Renal cortex interstitium (tissue), 11 donors: ENCODE measurements at regions not wholly inside any gene's neighbourhood (a gene's known extent, or its start where the extent isn't known, plus 50 kb on each side); places are given as distances from the start of the nearest gene placed in this dataset.

ENCODE experiments used
- DNase-seq, 11 donors: peaks; one replicate each; pipeline ENCODE4 v3.0.0-alpha.2; 2013; ENCODE audit warnings: low read depth in 9 of 11, low spot score in 4 of 11; ENCODE audit errors: extremely low read depth in 1 of 11

DNA sequence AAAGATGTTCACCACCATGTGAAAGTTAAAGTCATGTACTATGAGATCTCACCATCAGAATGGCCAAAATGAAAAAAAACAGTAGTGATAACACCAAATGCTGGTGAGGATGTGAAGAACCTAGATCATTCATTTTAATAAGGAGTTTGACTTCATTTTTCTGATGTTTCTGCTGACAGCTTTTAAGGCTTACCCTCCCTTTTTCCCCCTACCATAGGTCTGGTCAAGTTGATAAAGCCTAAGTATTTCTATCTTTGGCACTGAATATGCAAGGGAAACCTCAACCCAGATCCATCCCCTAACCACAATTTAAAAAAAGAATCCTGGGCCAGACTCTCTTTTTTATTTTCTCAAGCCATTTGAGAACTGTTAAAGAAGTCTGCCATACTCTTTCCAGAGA lies 689.6 kb upstream of the FOXG1 start:
- no peak for DNase-seq

DNA sequence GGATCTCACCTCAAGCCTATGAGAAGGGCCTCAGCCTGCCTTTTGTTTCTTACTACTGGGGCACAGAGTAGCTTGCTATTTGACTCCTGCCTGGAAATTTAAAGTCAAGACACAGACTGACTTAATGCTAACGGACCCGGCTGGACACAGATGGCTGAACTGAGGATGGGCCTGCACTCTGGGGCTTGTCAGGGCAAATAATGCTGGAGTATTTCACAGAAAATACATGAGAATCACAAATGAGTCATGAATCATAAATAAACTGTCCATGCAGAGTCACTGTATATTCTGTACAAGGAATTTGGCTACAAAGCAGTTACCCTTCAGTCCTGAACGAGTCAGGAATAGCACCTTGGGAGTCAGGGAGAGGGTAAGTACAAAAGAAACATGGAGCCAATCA lies 683.2 kb upstream of the FOXG1 start:
- DNase-seq, result no peak

DNA sequence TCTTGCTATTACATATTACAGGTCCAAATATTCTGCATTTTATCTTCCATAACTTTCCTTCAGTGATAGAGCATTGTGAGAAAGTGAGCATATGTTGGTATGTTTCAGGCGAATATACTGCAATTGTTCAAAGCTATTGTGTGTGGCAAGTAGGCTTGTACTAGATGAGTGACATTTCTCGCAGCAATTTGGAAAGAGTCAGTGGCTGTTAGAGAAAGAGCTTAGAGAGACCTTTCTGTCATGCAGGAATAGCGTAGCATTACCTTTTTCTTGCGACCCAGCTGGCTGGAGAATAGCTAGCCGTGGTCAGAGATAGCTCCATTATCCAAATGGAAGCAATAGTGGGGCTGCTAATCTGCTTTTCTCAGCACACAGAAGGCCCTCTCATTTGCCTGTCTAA lies 678.5 kb upstream of the FOXG1 start:
- DNase-seq, result no peak

DNA sequence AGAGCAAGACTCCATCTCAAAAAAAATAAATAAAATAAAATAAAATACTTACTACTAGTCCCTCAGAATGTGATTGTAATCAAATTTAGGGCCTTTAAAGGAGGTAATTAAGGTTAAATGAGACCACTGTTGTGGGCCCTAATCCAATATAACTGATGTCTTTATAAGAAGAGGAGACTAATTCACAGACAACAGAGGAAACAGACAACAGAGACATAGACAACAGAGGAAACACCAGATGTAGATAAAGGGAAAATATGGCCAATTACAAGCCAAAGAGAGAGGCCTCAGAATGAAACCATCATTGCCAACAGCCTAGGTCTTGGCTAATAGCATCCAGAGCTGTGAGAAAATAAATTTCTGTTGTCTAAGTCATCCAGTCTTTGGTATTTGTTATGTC lies 669.0 kb upstream of the FOXG1 start:
- DNase-seq, result no peak

DNA sequence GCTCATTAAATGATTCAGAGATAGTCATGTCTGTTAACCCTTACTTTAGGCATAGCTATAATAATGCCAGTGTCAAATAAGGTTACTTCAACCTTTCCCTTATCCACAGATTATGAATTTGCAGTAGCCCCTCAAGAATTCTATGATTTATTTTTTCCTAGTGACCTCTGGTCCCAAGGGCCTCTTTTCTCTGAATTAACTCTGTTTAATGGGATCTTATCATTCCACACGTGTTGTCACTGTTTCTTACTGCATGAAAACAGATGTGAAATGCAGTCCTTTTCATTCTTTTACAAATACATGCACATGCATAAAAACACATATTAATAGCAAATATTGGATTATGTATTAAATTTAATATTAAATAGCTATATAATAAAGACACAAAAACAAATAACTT lies 667.7 kb upstream of the FOXG1 start:
- DNase-seq, result no peak

DNA sequence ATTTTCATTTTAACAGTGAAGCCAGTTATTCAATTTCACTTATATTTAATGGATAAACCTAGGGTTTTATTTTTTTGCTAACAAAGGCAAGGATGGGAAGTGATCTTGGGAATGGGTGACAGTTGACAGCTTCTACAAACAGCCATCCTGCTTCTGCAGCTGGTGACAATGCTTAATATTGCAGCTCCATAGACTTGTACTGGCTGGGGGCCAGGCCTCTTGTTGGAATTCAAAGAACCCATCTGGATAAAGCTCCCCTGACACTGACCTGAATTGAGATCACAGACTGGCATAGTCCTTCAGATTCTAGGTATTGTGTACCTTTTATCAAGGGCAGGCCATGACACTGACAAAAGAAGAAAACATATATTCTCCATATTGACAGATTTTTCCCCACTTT lies 664.6 kb upstream of the FOXG1 start:
- no peak for DNase-seq

DNA sequence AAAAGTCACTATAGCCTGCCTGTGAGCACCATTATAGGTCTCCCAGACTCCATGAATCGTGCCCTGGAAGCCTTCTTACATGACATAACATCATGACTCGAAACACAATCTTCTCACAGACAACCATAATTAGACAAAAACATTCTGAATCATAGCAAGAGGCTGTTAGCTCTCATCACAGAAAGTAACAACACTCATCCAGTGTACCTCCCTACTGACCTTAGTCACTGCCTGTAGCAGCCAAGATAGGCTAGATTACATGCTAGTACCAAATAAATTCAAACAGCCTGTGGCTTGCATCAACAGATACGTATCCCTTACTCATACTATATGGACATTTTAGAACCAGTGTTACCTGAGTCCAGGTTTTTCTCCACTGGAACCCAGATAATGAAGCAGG lies 663.8 kb upstream of the FOXG1 start:
- DNase-seq, result no peak

DNA sequence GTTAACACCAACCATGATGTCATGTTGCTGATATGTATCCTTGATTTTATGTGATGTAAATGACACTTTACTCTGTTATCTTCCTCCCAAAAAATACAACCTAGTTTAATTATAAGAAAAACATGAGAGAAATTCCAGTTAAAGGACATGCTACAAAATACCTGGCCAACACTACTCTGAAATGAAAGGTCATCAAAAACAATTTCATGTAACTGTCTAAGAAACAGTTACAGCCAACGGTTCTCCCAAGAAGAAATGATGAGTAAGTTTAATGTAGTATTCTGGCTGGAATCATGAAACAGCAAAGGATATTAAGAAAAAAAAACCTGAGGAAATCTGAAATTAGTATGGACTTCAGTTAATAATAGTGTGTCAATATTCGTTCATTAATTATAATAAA lies 653.3 kb upstream of the FOXG1 start:
- no peak for DNase-seq

DNA sequence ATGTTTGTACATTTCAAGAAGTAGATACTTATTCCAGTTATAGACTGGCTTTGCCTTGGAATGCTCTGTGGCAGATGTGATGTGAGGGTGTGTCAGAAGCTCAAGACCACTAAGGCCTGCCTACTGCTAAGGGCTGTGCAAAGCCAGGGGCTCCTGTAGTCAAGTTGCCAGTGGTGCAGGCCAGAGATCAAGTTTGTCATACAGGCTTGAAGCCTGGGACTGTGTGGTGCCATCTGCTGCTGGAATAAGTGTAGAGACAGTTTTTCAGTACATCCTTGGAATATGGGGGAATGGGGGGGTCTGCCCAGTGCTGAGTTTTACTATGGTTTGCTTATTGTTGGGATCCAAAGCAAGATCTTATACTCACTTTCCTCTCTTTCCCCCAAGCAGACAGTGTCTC lies 649.9 kb upstream of the FOXG1 start:
- DNase-seq, result no peak

DNA sequence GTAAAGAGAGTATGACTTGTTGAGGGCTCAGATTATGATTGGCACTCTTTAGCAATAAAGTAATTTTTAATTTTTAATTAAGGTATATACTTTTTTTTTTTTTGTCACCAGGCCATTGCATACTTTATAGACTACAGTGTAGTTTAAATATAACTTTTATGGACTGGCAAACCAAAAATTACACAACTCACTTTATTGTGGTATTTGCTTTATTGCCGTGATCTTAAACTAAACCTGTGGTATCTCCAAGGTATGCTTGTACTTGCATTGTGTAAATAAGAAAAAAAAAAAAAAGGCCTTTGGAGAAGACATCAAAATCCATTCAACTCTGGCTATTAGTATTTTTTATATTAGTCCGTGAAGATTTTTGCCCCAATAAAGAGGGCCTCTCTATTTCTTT lies 646.7 kb upstream of the FOXG1 start:
- no peak for DNase-seq

DNA sequence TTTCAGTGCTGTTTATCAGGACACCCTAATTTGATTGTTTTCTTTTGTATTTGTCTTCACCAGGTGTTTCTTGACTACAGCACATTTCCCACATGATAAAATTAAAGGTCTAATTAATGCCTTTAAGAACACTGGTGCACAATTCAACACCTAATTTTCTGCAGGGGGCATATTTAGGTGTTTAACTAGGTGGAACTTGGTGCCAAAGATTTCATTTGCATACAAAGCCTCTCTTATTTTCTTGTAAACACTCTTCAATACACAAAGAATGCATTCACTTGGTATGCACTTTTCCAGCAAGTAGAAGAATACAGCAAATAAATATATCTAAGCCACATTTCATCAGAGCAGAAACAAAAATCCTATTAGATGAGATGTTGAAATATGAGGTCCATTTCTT lies 646.2 kb upstream of the FOXG1 start:
- no peak for DNase-seq

DNA sequence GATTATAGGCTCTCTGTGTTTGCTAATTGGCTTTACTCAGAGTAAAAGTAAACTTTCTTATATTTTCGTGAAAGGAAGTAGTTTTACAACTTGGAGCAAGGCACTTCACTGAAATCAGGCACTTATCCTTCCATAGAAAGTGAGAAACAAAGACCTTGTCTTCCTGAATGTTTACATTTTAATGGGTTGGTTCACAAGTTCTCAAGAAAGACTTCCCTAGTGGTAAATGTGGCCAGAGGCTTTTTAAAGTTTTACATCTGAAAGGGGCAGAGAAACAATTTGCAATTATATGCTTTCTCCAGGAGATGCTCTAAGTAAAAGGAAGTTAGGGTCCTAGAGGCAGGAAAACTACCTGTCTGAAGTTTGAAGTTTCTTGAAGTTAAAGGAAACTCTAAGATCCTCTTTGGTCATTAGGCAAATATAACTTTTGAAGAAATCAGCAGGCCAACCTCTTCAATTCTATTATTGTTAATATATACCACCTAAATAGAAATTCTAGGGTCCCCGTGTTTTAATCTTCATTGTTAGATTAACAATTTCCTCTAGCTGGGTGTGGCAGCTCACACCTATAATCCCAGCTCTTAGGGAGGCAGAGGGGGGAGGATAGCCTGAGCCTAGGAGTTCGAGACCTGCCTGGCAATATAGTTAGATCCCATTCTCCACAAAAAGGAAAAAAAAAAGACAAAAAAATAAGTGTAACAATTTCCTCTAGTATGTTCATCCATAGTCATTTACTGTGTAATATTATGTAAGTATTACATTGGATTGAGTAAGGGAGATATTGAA lies 644.9 kb upstream of the FOXG1 start:
- DNase-seq, result no peak

DNA sequence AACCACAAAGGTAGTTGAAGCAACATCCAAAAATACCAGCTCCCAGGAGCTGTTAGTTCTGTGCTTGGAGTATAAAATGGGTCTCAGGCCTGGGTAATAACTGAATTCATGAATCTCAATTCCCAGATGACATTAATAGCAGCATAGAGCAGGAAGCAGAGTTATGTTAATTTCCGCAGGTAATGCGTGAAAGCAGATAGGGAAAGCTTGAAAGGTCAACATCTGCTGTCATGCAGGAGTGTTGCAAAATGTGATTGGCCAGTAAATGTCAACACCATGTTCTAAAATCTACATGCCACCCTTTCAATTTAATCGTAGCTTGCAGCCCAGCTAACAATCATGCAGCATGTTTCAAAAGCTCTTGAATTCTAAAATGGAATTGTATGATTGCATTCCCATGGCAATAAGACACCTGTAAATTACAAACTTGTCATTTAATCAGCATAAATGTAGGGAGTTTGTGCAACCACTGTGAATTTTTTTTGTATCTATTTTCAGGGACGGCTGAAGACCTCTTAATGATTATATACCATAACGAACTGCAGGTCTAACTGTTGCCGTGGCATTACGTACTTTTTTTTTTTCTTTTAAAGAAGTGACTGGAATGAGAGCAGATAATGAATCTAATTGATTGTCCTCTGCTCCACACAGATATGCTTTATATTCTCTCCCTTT lies 635.8 kb upstream of the FOXG1 start:
- DNase-seq, result no peak

DNA sequence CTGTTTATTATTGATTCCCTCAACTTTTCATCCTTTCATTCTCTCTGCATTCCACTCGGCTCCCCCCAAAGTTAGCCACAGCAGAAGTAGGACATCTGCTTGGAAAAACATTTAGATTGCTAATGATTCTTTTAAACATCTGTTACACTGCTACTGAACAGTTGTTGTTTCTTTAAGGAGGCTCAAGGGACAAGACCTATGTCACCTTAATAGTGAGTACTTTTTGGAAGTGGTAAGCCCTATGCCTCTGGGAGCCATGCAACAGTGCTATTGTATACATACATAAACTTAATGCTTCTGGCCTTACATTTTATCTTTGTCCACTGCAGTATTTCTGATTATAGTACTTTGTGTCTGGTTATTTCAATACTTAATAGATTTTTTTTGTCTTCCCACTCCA lies 628.2 kb upstream of the FOXG1 start:
- DNase-seq, result no peak

DNA sequence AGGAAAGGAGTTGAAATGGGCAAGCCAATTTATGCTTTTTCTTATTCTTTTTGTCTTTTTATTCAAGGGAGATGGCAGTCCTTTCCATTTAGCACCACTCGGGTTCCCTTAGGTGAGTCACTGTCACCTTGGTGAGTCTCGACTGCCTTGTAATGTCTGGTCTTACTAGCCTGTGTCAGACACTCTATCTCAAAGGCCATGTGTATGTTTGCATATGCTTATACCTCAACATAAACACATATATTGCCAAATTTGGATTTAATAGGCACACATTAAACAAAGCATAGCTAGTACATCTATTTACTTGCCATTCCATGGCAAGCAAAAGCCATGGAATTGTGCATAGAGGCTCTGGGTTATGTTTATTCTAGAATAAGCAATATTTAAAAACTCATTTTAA lies 624.9 kb upstream of the FOXG1 start:
- no peak for DNase-seq

DNA sequence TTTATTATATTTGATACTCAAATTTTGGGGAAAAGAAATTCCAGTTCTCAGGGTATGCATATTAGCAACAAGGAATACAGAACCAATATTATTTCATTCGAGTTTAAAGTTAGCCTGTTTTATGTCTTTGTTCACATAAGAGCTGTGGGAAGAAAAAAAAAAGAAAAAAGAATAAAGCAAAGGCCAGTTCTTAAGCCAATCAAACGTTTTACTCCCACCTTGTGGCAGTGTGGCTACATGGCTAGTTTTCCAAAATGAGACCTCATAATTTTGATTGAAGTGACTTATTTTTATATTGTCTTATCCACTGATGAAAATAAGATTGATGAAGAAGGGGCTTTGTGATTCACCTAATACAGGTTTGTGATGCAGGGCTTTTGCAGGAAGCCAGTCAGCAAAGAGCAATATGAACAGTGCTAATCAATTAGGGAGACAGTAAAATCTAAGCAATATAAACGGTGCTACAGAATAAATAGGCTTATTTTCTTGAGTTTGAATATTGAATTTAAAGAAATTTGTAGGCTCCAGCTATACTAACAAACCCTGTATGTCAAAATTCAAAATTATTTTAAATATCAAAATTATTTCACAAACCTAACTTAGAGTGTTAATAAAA lies 624.1 kb upstream of the FOXG1 start:
- DNase-seq, result peak in 1 of 11 donors; percentile 17

DNA sequence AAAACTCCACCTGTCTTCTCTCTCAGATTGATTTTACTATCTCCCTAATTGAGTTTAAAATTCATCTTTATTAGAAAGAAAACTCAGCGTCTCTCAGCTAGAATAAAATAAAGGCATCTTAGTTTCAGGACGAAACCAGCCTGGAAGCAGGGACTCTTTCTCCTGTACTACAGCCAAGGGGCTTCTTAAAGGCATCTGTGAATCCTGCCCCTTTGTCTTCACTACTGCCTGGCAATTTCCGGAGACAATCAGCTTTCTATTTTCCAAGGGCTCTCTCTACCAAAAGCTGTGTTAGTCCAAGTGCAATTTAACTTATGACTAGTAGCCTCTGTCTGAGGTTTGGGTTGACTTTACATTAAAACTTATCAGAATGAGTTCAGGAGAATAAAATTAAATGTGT lies 623.3 kb upstream of the FOXG1 start:
- no peak for DNase-seq

DNA sequence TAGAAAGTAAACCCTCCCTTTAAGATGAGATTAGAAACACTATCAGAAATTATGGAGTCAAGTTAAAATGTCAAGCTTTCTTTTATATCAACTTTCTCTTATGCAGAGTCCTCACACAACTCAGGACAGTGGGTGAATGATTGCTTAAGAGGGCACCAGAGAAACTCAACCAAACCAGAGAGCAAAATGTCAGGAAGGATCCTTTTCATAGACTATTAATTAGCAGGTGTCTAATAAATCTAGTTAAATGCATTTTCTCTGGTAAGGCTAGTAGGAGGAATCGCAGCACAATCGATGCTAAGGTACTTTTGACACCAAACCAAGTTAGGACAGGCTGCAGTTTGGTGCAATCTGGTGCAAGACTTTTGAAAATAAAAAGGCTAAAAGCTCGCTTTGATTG lies 614.7 kb upstream of the FOXG1 start:
- DNase-seq, result peak in 3 of 11 donors; percentile 9 to 25 (median 19)

DNA sequence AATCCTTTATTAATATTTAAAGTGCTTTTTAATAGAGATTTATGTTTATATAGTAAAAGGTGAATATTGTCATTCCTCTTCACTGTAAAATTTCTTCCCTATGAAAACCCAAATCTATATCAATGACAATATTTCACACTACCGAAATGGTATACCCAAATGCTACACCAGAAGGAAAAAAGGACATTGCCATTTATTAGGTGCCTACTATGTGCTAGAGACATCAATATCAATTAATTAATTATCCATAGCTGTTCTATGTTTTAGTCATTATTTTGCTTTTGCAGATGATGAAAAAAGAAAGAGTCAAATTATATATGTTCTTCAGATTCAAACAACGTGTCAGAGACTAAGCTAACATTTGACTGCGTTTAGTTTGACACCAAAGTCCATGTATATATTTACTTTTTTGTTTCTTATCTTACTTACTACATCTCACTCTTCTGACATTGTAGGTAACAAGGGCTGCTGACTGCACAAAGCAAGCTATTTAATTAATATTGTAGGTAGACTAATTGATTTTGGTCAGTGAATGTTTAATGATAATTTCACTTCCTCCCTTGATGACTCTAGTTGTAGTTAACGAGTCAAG lies 614.0 kb upstream of the FOXG1 start:
- DNase-seq, result no peak

DNA sequence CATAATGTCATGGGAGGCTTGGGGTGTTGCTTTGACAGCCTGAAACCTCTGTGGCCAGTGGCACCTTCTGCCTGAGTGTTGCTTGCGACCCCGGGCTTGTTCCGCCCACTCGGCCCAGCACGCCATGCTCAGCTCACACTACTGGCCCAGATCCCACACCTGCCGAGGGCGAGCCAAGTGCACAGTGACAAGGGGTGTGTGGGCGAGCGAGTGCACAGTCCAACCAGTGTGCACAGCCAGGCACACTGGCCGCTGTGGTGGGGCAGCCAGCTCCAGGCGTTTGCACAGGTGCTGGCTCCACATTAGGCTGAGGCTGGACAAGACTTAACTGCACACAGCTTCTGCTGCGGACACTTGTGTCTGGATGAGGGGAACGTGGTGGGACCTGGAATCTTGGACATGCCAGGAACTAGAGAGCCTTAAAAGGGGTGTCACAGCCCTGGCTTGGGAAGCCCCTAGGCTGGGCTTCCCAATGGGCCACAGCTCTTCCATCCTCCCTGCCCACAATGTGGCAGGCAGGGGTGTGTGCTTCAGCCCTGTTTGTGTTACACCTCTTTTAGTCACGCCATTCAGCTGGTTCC lies 609.2 kb upstream of the FOXG1 start:
- no peak for DNase-seq
